ENCODE measurements at regions not wholly inside any gene's neighbourhood (a gene's known extent, or its start where the extent isn't known, plus 50 kb on each side); places are given as distances from the start of the nearest gene placed in this dataset.

DNA sequence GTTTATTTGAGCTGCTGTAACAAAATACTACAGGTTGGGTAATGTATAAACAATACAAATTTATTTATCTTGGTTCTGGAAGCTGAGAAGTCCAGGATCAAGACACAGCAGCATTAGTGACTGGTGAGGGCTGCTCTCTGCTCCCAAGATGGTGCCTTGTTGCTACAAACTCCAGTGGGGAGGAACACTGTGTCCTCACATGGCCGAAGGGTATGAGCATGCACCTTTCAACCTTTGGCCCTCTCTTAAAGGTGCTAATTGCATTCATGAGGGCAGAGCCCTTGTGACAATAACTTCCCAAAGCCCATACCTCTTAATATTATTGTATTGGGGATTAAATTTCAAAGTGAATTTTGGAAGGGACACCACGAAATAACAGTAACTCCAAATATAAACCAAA lies 55.3 kb upstream of the ATP1B1 start:
- TF ChIP-seq, protein P1, sequence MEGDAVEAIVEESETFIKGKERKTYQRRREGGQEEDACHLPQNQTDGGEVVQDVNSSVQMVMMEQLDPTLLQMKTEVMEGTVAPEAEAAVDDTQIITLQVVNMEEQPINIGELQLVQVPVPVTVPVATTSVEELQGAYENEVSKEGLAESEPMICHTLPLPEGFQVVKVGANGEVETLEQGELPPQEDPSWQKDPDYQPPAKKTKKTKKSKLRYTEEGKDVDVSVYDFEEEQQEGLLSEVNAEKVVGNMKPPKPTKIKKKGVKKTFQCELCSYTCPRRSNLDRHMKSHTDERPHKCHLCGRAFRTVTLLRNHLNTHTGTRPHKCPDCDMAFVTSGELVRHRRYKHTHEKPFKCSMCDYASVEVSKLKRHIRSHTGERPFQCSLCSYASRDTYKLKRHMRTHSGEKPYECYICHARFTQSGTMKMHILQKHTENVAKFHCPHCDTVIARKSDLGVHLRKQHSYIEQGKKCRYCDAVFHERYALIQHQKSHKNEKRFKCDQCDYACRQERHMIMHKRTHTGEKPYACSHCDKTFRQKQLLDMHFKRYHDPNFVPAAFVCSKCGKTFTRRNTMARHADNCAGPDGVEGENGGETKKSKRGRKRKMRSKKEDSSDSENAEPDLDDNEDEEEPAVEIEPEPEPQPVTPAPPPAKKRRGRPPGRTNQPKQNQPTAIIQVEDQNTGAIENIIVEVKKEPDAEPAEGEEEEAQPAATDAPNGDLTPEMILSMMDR (IDR thresholded peaks at IDR 0.05), result no peak
- no peak for TF ChIP-seq NFE2L2 (conservative IDR thresholded peaks at IDR 0.05; ENCODE audit: low read length)
- TF ChIP-seq, protein P2, sequence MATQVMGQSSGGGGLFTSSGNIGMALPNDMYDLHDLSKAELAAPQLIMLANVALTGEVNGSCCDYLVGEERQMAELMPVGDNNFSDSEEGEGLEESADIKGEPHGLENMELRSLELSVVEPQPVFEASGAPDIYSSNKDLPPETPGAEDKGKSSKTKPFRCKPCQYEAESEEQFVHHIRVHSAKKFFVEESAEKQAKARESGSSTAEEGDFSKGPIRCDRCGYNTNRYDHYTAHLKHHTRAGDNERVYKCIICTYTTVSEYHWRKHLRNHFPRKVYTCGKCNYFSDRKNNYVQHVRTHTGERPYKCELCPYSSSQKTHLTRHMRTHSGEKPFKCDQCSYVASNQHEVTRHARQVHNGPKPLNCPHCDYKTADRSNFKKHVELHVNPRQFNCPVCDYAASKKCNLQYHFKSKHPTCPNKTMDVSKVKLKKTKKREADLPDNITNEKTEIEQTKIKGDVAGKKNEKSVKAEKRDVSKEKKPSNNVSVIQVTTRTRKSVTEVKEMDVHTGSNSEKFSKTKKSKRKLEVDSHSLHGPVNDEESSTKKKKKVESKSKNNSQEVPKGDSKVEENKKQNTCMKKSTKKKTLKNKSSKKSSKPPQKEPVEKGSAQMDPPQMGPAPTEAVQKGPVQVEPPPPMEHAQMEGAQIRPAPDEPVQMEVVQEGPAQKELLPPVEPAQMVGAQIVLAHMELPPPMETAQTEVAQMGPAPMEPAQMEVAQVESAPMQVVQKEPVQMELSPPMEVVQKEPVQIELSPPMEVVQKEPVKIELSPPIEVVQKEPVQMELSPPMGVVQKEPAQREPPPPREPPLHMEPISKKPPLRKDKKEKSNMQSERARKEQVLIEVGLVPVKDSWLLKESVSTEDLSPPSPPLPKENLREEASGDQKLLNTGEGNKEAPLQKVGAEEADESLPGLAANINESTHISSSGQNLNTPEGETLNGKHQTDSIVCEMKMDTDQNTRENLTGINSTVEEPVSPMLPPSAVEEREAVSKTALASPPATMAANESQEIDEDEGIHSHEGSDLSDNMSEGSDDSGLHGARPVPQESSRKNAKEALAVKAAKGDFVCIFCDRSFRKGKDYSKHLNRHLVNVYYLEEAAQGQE (IDR thresholded peaks at IDR 0.05), result no peak
- TF ChIP-seq BHLHE40 (IDR thresholded peaks at IDR 0.05; ENCODE audit: low read depth, low read length), result no peak
- no peak for TF ChIP-seq POLR2A (IDR thresholded peaks at IDR 0.05; ENCODE audit: low read length)
- TF ChIP-seq POLR2AphosphoS2 (conservative IDR thresholded peaks at IDR 0.05; ENCODE audit: low read length), result no peak
- no peak for TF ChIP-seq HDAC2 (IDR thresholded peaks at IDR 0.05)
- TF ChIP-seq HOXA7 (CRISPR knock-in tag; IDR thresholded peaks at IDR 0.05), result no peak
- TF ChIP-seq, protein P3, sequence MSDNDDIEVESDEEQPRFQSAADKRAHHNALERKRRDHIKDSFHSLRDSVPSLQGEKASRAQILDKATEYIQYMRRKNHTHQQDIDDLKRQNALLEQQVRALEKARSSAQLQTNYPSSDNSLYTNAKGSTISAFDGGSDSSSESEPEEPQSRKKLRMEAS (IDR thresholded peaks at IDR 0.05), result no peak
